ENCODE measurements at regions not wholly inside any gene's neighbourhood (a gene's known extent, or its start where the extent isn't known, plus 50 kb on each side); places are given as distances from the start of the nearest gene placed in this dataset.
"Not testable (repeated sequence)": the region's sequence is repeated elsewhere in the genome, so short reads cannot be mapped to it uniquely, and the experiment has no call there.

DNA sequence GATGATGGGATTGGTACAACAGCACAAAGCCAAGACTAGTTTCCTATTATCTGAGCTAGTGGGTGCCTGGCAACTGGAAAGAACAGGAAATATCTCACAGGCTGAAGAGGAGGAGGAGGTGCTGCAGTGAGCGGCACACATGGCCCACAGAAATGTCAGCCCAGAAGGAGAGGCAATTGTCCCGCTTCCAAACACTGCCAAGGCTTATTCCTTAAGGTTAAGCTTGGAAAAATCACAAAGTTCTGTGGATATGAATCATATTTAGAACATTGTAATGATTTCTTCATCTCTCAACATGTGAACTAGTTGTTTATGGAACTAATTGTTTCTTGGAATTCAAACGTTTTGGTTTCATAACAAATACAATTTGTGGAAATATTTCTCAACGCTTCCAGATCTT is 1019.5 kb upstream of the SEMA6A start:
- intact Hi-C loops (cut with micrococcal nuclease), result no loop called here
- peaks cover 7% of the 10 kb centered on the region for H3K9me3 Mint-ChIP-seq
- no peaks in the 10 kb centered on the region for H3K27me3 Mint-ChIP-seq (ENCODE audit: insufficient read depth)
- no peaks in the 10 kb centered on the region for H3K4me1 Mint-ChIP-seq (ENCODE audit: low read depth)
- H3K36me3 Mint-ChIP-seq (ENCODE audit: low read depth), result no peaks in the 10 kb centered on the region
- DNase-seq (ENCODE audit: low spot score), result no peak
- no peak overlapping the region for H3K4me3 Mint-ChIP-seq
- H3K27ac Mint-ChIP-seq, result no peak overlapping the region

DNA sequence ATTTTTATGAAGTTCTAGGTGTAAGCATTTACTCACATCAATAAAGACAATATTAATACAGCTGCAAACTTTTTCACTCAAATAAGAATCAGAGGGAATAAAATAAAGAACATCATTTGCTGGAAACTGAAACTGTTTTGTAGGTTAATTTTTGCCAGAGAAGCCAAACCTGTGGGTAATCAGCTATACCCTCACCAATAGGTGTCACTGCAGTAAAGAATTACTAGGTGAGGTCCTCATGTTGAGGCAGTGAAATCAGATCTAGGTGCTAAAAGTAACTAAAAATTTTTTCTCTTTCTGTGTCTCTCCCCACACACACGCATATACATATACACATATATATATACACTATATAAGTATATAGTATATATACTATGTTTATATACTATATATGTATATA is 1016.3 kb upstream of the SEMA6A start:
- H3K4me1 Mint-ChIP-seq (ENCODE audit: low read depth), result no peaks in the 10 kb centered on the region
- DNase-seq (ENCODE audit: low spot score), result no peak
- no peak overlapping the region for H3K27ac Mint-ChIP-seq
- H3K4me3 Mint-ChIP-seq, result no peak overlapping the region
- H3K36me3 Mint-ChIP-seq (ENCODE audit: low read depth), result no peaks in the 10 kb centered on the region
- intact Hi-C loops (cut with micrococcal nuclease), result no loop called here
- H3K9me3 Mint-ChIP-seq, result no peaks in the 10 kb centered on the region
- H3K27me3 Mint-ChIP-seq (ENCODE audit: insufficient read depth), result no peaks in the 10 kb centered on the region

DNA sequence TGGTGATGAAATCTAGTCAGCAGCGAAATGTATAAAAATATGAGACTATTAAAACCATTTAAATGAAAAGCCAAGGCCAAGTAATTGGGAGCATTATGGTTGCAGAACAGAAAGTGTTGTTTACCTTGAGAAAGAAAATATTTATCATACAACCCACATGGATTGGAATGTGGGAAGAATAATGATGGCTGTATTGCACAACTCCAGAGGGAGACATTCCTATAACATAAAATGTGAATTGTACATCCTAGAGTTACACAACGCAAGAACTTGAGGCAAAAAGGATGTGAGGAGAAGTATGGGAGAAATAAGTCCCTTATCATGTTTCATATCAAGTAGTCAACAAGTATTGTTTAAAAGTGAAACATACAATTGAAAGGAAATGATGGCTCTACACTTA is 1014.0 kb upstream of the SEMA6A start:
- Mint-ChIP-seq H3K36me3 (ENCODE audit: low read depth) (no peaks in the 10 kb centered on the region), H3K9me3 (no peaks in the 10 kb centered on the region), H3K4me1 (ENCODE audit: low read depth) (no peaks in the 10 kb centered on the region), H3K27ac (no peak overlapping the region), H3K4me3 (no peak overlapping the region), H3K27me3 (ENCODE audit: insufficient read depth) (no peaks in the 10 kb centered on the region)
- intact Hi-C loops (cut with micrococcal nuclease), result no loop called here
- no peak for DNase-seq (ENCODE audit: low spot score)

DNA sequence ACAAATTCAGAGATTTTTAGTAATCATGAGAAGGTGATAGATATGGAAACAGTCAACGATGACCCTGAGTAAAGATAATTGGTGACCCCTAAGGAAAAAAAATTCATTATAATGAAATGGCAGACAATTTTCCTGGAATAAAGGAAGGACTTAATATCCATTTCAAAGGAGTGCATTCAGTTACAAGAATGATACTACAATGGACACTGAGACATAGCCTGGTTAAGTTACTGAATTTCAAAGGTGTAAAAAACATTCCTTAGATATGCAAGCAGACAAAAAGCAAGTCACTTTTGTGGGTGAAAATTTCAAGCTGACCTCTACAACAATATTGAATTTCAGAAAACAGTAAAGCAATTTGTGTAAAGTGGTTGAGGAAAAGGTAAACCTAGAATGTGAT is 1012.5 kb upstream of the SEMA6A start:
- no peak overlapping the region for H3K4me3 Mint-ChIP-seq

DNA sequence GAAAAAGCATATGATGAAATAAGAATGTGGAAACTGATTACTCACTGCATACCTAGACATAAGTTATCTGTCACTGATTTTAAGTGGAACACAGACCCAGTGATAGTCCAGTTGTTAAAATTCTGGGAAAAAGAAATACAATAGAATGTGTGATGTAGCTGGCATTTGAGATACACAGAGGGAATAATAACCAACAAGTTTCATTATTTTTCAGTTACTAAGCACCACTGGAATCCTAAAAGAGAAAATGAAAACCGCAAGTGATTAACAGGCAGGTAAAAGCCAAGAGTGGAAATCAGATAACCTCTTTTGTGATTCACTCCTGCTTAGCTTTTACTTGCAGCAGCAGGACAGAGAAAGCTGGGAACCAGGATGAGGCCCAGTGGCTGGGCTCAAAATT is 994.0 kb upstream of the SEMA6A start:
- H3K36me3 Mint-ChIP-seq (ENCODE audit: low read depth), result no peaks in the 10 kb centered on the region
- DNase-seq (ENCODE audit: low spot score), result no peak
- no peak overlapping the region for H3K27ac Mint-ChIP-seq
- intact Hi-C loops (cut with micrococcal nuclease), result no loop called here
- no peaks in the 10 kb centered on the region for H3K9me3 Mint-ChIP-seq
- H3K4me3 Mint-ChIP-seq, result no peak overlapping the region
- no peaks in the 10 kb centered on the region for H3K4me1 Mint-ChIP-seq (ENCODE audit: low read depth)
- no peaks in the 10 kb centered on the region for H3K27me3 Mint-ChIP-seq (ENCODE audit: insufficient read depth)

More for the DNA sequence above, 1012.5 kb upstream of the SEMA6A start:
- Mint-ChIP-seq H3K9me3 (no peaks in the 10 kb centered on the region), H3K4me1 (ENCODE audit: low read depth) (no peaks in the 10 kb centered on the region), H3K27ac (no peak overlapping the region), H3K27me3 (ENCODE audit: insufficient read depth) (no peaks in the 10 kb centered on the region), H3K36me3 (ENCODE audit: low read depth) (no peaks in the 10 kb centered on the region)
- DNase-seq (ENCODE audit: low spot score), result no peak
- intact Hi-C loops (cut with micrococcal nuclease), result no loop called here

DNA sequence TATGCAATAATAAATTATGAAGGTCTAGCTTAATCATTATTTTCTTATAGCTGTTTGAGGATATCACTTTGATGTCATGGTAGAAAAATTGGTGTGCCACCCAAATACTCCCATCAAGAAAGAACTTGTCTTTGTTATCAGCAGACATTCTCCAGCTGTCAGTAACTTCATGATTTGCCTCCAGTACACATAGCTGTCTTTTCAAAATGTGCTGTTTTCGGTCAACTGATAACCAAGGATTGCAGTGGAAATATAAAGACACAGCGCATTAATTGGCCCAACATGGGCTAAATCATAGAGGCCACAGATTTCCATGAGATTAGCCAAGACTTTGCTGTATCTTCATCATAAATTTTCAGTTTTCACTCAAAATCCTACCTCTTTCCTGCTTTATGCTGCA is 993.5 kb upstream of the SEMA6A start:
- Mint-ChIP-seq H3K4me1 (ENCODE audit: low read depth) (no peaks in the 10 kb centered on the region), H3K27me3 (ENCODE audit: insufficient read depth) (no peaks in the 10 kb centered on the region), H3K4me3 (no peak overlapping the region), H3K27ac (no peak overlapping the region), H3K9me3 (no peaks in the 10 kb centered on the region), H3K36me3 (ENCODE audit: low read depth) (no peaks in the 10 kb centered on the region)
- DNase-seq (ENCODE audit: low spot score), result no peak
- intact Hi-C loops (cut with micrococcal nuclease), result no loop called here

DNA sequence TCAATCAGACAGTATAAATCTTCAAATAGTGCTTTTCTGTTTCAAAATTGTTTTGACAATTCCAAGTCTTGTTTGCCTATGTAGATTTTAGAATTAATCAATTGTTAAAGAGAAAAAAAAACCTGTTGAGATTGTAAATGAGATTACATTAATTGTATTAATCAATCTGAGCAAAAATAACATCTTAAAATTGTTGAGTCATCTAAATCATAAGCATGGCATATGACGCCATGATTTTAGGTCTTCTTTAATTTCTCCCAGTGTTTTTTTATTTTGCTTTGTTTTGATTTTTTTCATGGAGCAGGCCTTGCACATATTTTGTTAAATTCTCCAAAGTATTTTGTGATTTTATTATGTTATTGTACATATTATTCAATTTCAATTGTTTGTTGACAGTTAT is 988.0 kb upstream of the SEMA6A start:
- Mint-ChIP-seq H3K27ac (no peak overlapping the region), H3K27me3 (ENCODE audit: insufficient read depth) (no peaks in the 10 kb centered on the region), H3K36me3 (ENCODE audit: low read depth) (no peaks in the 10 kb centered on the region), H3K4me1 (ENCODE audit: low read depth) (no peaks in the 10 kb centered on the region), H3K4me3 (no peak overlapping the region), H3K9me3 (no peaks in the 10 kb centered on the region)
- intact Hi-C loops (cut with micrococcal nuclease), result no loop called here
- DNase-seq (ENCODE audit: low spot score), result no peak

DNA sequence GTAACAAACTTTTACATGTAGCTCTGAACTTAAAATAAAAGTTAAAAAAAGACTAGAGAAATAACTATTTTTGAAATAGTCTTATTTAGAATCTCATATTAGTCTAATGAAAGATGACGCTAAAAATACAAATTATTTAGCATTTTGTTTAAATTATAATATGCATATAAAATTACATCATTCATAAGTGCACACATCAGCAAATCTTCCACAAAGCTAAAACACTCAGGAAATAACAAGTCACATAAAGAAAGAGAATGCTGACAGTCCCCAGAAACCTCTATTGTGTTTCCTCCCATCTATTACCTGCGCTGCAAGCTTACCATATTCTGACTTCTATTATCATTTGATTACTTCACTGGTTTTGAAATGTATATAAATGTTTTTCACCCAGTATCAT is 986.9 kb upstream of the SEMA6A start:
- DNase-seq (ENCODE audit: low spot score), result no peak
- intact Hi-C loops (cut with micrococcal nuclease), result no loop called here
- Mint-ChIP-seq H3K36me3 (ENCODE audit: low read depth) (no peaks in the 10 kb centered on the region), H3K27me3 (ENCODE audit: insufficient read depth) (no peaks in the 10 kb centered on the region), H3K4me3 (no peak overlapping the region), H3K27ac (no peak overlapping the region), H3K4me1 (ENCODE audit: low read depth) (no peaks in the 10 kb centered on the region), H3K9me3 (no peaks in the 10 kb centered on the region)

DNA sequence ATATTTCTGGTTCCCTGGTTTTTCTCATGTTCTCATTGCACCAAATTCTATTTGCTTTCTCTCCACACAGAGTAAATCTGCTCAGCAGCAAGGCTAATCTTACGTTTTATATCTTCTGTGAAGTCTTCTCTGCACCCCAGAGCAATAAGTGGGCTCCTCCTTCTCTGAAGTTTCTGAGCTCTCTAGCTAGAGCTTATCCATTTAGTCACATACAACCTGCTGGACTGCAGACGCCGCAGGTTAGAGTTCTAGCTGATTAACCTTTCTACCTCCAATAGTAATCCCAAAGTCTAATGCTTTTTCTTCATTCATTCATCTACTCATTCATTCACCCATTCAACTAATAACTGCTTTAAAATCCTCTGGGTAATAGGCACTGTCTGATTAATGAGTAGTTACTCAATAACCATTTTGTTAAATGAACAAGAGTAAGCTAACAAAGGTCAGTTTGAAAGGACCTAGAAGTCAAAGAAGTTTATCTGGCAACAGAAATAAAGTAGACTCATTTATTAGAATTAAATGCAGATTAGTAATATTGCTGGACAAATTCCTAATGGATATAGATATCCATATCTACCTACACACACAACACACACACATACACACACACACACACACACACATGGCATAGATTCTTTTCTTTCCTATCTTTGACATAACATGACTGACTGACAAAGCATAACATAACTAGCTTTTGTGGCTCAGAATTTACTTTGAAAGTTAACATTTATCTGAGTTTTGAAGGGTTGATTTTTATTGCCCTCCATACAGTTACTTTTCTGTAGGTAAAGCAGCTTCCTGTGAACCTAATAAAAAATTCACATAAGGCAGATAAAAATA is 984.6 kb upstream of the SEMA6A start:
- H3K4me3 Mint-ChIP-seq, result no peak overlapping the region
- no peak for DNase-seq (ENCODE audit: low spot score)
- no peaks in the 10 kb centered on the region for H3K27me3 Mint-ChIP-seq (ENCODE audit: insufficient read depth)
- H3K4me1 Mint-ChIP-seq (ENCODE audit: low read depth), result no peaks in the 10 kb centered on the region
- H3K9me3 Mint-ChIP-seq, result no peaks in the 10 kb centered on the region
- intact Hi-C loops (cut with micrococcal nuclease), result no loop called here
- H3K36me3 Mint-ChIP-seq (ENCODE audit: low read depth), result no peaks in the 10 kb centered on the region
- no peak overlapping the region for H3K27ac Mint-ChIP-seq

DNA sequence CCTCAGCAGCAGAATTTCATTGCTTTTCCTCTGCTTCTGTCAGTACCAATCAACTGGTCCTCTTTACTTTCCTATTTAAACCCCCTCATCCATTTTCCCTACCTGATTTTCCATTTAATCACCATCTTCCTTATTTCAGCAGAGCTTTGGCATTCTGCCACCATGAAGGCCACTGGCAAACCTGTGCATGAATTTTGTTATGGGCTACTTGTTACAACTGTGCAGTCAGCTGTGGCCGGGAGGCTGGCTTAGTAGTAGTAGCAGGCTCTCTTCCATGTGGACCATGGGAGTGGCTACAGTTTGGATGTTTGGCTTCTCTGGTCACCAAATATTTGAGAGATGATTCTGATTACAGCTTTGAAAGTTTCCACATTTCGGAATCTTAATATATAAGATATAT is 976.6 kb upstream of the SEMA6A start:
- no peaks in the 10 kb centered on the region for H3K36me3 Mint-ChIP-seq (ENCODE audit: low read depth)
- H3K9me3 Mint-ChIP-seq, result no peaks in the 10 kb centered on the region
- no peak for DNase-seq (ENCODE audit: low spot score)
- H3K27me3 Mint-ChIP-seq (ENCODE audit: insufficient read depth), result no peaks in the 10 kb centered on the region
- intact Hi-C loops (cut with micrococcal nuclease), result no loop called here
- no peaks in the 10 kb centered on the region for H3K4me1 Mint-ChIP-seq (ENCODE audit: low read depth)
- H3K4me3 Mint-ChIP-seq, result no peak overlapping the region
- no peak overlapping the region for H3K27ac Mint-ChIP-seq

DNA sequence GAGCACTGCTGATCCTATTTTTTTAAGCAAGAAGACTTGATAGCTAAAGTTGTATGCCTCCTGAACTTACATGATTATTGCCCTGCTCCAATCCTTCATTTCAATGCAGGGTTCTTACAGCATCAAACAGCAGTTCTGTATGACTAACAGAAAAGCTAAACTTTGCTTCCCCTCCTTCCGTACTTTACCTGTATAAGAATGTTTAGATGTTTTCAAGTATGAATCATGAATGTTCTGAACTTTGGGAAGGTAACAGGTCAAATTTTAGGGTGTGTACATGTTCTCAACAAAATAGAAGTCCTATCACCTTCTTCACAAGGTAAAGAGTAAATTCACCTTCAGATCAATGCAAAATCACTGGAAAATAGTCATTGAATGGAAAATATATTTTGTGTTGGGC is 972.6 kb upstream of the SEMA6A start:
- no peaks in the 10 kb centered on the region for H3K27me3 Mint-ChIP-seq (ENCODE audit: insufficient read depth)
- no peak overlapping the region for H3K4me3 Mint-ChIP-seq
- peaks cover 6% of the 10 kb centered on the region for H3K9me3 Mint-ChIP-seq
- DNase-seq (ENCODE audit: low spot score), result no peak
- intact Hi-C loops (cut with micrococcal nuclease), result no loop called here
- H3K4me1 Mint-ChIP-seq (ENCODE audit: low read depth), result no peaks in the 10 kb centered on the region
- no peaks in the 10 kb centered on the region for H3K36me3 Mint-ChIP-seq (ENCODE audit: low read depth)
- H3K27ac Mint-ChIP-seq, result no peak overlapping the region

DNA sequence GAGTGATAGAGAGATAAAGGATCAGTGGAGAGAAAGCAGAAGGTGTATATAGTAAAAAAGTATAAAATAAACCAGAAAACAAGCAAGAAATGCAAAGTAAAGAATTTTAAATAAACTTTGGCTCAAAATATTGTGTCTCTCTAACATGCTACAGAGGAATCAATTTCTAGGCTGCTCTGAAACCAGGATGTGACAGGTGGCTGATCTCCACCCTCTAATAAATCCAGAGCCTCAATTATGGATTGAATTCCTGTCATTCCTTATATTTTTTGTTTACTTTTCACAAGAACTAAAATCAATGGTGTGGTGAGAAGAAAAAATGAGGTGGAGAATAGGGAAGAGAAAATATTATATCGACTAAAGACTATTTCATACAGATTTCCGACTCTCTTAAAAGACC is 965.1 kb upstream of the SEMA6A start:
- no peaks in the 10 kb centered on the region for H3K27me3 Mint-ChIP-seq (ENCODE audit: insufficient read depth)
- H3K36me3 Mint-ChIP-seq (ENCODE audit: low read depth), result no peaks in the 10 kb centered on the region
- H3K4me1 Mint-ChIP-seq (ENCODE audit: low read depth), result no peaks in the 10 kb centered on the region
- H3K4me3 Mint-ChIP-seq, result no peak overlapping the region
- DNase-seq (ENCODE audit: low spot score), result no peak
- no peak overlapping the region for H3K27ac Mint-ChIP-seq
- peaks cover 10% of the 10 kb centered on the region for H3K9me3 Mint-ChIP-seq
- intact Hi-C loops (cut with micrococcal nuclease), result no loop called here

DNA sequence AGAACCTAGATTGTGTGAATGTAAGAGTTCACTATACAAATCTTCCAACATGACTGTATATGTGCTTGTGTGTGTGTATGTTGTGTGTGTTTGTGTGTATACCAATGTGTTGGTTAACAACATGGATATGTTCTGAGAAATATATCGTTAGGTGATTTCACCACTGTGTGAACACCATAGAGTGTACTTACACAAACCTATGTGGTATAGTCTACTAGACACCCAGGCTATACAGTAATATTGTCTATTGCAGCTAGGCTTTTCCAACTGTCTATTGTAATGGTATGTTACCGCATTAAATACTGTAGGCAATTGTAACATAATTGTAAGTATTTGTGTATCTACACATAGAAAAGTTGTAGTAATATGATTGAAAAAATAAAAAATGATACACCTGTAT is 959.2 kb upstream of the SEMA6A start:
- H3K27ac Mint-ChIP-seq, result no peak overlapping the region
- DNase-seq (ENCODE audit: low spot score), result no peak
- peaks cover 5% of the 10 kb centered on the region for H3K9me3 Mint-ChIP-seq
- no peaks in the 10 kb centered on the region for H3K36me3 Mint-ChIP-seq (ENCODE audit: low read depth)
- H3K4me1 Mint-ChIP-seq (ENCODE audit: low read depth), result no peaks in the 10 kb centered on the region
- no peaks in the 10 kb centered on the region for H3K27me3 Mint-ChIP-seq (ENCODE audit: insufficient read depth)
- intact Hi-C loops (cut with micrococcal nuclease), result no loop called here
- H3K4me3 Mint-ChIP-seq, result no peak overlapping the region

DNA sequence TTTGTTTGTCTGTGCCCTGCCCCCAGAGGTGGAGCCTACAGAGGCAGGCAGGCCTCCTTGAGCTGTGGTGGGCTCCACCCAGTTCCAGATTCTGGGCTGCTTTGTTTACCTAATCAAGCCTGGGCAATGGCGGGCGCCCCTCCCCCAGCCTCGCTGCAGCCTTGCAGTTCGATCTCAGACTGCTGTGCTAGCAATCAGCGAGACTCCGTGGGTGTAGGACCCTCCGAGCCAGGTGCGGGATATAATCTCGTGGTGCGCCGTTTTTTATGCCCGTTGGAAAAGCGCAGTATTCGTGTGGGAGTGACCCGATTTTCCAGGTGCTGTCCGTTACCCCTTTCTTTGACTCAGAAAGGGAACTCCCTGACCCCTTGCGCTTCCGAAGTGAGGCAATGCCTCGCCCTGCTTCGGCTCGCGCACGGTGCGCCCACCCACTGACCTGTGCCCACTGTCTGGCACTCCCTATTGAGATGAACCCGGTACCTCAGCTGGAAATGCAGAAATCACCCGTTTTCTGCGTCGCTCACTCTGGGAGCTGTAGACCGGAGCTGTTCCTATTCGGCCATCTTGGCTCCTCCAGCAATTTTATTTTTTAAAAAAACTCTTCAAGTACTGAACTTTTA is 958.5 kb upstream of the SEMA6A start:
- H3K4me3 Mint-ChIP-seq; DNase-seq (ENCODE audit: low spot score); intact Hi-C loops (cut with micrococcal nuclease); H3K4me1 Mint-ChIP-seq (ENCODE audit: low read depth); H3K36me3 Mint-ChIP-seq (ENCODE audit: low read depth); H3K27me3 Mint-ChIP-seq (ENCODE audit: insufficient read depth); H3K27ac Mint-ChIP-seq; H3K9me3 Mint-ChIP-seq: not testable (repeated sequence)
